Tibial nerve (tissue), 4 donors: ENCODE measurements at regions not wholly inside any gene's neighbourhood (a gene's known extent, or its start where the extent isn't known, plus 50 kb on each side); places are given as distances from the start of the nearest gene placed in this dataset.

Source experiments
- CTCF ChIP-seq, 5 experiments: fragments of 200-600 bp in 3 of 5; fragments of 450-650 bp in 2 of 5; sonication (generic) in 3 of 5; IDR thresholded peaks; one replicate each; pipeline ENCODE4 v1.5.1; 2016 to 2019; ENCODE audit warnings: antibody characterized with exemption in 5 of 5, mild to moderate bottlenecking in 3 of 5, moderate library complexity in 2 of 5
- EP300 ChIP-seq, 2 donors: sonication (generic); formaldehyde crosslinking; IDR thresholded peaks; one replicate each; pipeline ENCODE4 v1.6.1; 2017; ENCODE audit warnings: antibody characterized with exemption in 2 of 2, mild to moderate bottlenecking in 1 of 2

- TF ChIP-seq CTCF (IDR thresholded peaks at IDR 0.05) (no peak), EP300 (IDR thresholded peaks at IDR 0.05) (no peak)
These were observed 862.0 kb upstream of the NEGR1 start for GRCh38 chr1:73144311-73144710.
